SK-N-SH treated with all-trans-retinoic acid at 6 μM for 48 hours (cell line): ENCODE measurements at regions not wholly inside any gene's neighbourhood (a gene's known extent, or its start where the extent isn't known, plus 50 kb on each side); places are given as distances from the start of the nearest gene placed in this dataset.

Source experiments
- ATAC-seq: fragments of 200-7000 bp; cut with Tn5 transposase; 3 replicates; pipeline ENCODE4 v1.9.1; 2020; ENCODE audit warnings: mild to moderate bottlenecking, moderate library complexity
- ARNTL ChIP-seq: fragments of 450-650 bp; formaldehyde crosslinking; IDR thresholded peaks from 2 replicates; pipeline ENCODE4 v1.5.0; 2020; ENCODE audit warnings: low read depth, mild to moderate bottlenecking, moderate library complexity, borderline replicate concordance
- BACH2 ChIP-seq: fragments of 250-450 bp; sonication (Bioruptor Pico); IDR thresholded peaks from 2 replicates; pipeline ENCODE4 v1.9.0; 2021; ENCODE audit warnings: mild to moderate bottlenecking, borderline replicate concordance
- CREB5 ChIP-seq: fragments of 250-450 bp; sonication (Bioruptor Pico); IDR thresholded peaks from 2 replicates; pipeline ENCODE4 v1.5.1; 2020; ENCODE audit warnings: low read depth, mild to moderate bottlenecking, moderate library complexity
- CSDC2 ChIP-seq: fragments of 250-450 bp; sonication (Bioruptor Pico); IDR thresholded peaks from 2 replicates; pipeline ENCODE4 v1.5.0; 2020; ENCODE audit warnings: mild to moderate bottlenecking, moderate library complexity
- CSRNP3 ChIP-seq: fragments of 250-450 bp; sonication (Bioruptor Pico); IDR thresholded peaks from 2 replicates; pipeline ENCODE4 v1.5.1; 2021; ENCODE audit warnings: mild to moderate bottlenecking, moderate library complexity
- ESRRG ChIP-seq: fragments of 250-450 bp; sonication (Bioruptor Pico); IDR thresholded peaks from 2 replicates; pipeline ENCODE4 v1.6.1; 2021; ENCODE audit warnings: mild to moderate bottlenecking
- ISL1 ChIP-seq: fragments of 250-450 bp; sonication (Bioruptor Pico); IDR thresholded peaks from 2 replicates; pipeline ENCODE4 v2.1.2; 2022; ENCODE audit warnings: mild to moderate bottlenecking, moderate library complexity
- OSR1 ChIP-seq: fragments of 250-450 bp; sonication (Bioruptor Pico); IDR thresholded peaks from 2 replicates; pipeline ENCODE4 v1.8.0; 2022; ENCODE audit warnings: moderate library complexity, mild to moderate bottlenecking, inconsistent platforms
- PATZ1 ChIP-seq: fragments of 250-450 bp; sonication (Bioruptor Pico); IDR thresholded peaks from 2 replicates; pipeline ENCODE4 v1.8.0; 2020; ENCODE audit warnings: mild to moderate bottlenecking, moderate library complexity, borderline replicate concordance
- PPARA ChIP-seq: fragments of 250-450 bp; sonication (Bioruptor Pico); IDR thresholded peaks from 2 replicates; pipeline ENCODE4 v1.5.0; 2020; ENCODE audit warnings: mild to moderate bottlenecking, borderline replicate concordance
- SNAI2 ChIP-seq: fragments of 250-450 bp; sonication (Bioruptor Pico); IDR thresholded peaks from 2 replicates; pipeline ENCODE4 v1.5.0; 2020; ENCODE audit warnings: mild to moderate bottlenecking, moderate library complexity
- TCF4 ChIP-seq: fragments of 250-450 bp; sonication (Bioruptor Pico); IDR thresholded peaks from 2 replicates; pipeline ENCODE4 v1.8.0; 2021; ENCODE audit warnings: mild to moderate bottlenecking, moderate library complexity, borderline replicate concordance
- TOX ChIP-seq: fragments of 250-450 bp; sonication (Bioruptor Pico); IDR thresholded peaks from 2 replicates; pipeline ENCODE4 v1.8.0; 2021; ENCODE audit warnings: mild to moderate bottlenecking, moderate library complexity, borderline replicate concordance
- TSHZ2 ChIP-seq: fragments of 250-450 bp; sonication (Bioruptor Pico); IDR thresholded peaks from 2 replicates; pipeline ENCODE4 v1.5.0; 2020; ENCODE audit warnings: mild to moderate bottlenecking, moderate library complexity
- ZC3H10 ChIP-seq: fragments of 250-450 bp; sonication (Bioruptor Pico); IDR thresholded peaks from 2 replicates; pipeline ENCODE4 v1.5.1; 2021; ENCODE audit warnings: mild to moderate bottlenecking, moderate library complexity
- ZFP3 ChIP-seq: fragments of 250-450 bp; sonication (Bioruptor Pico); IDR thresholded peaks from 2 replicates; pipeline ENCODE4 v1.5.0; 2020; ENCODE audit warnings: mild to moderate bottlenecking, moderate library complexity
- ZFP30 ChIP-seq: fragments of 450-650 bp; formaldehyde crosslinking; IDR thresholded peaks from 2 replicates; pipeline ENCODE4 v1.5.0; 2022; ENCODE audit warnings: mild to moderate bottlenecking, moderate library complexity
- ZNF565 ChIP-seq: fragments of 450-650 bp; formaldehyde crosslinking; conservative IDR thresholded peaks from 2 replicates; pipeline ENCODE4 v1.5.0; 2020; ENCODE audit warnings: low read depth, mild to moderate bottlenecking, moderate library complexity
- ZNF70 ChIP-seq: fragments of 450-650 bp; formaldehyde crosslinking; IDR thresholded peaks from 2 replicates; pipeline ENCODE4 v1.5.0; 2020; ENCODE audit warnings: mild to moderate bottlenecking, moderate library complexity
- TF ChIP-seq, protein P1 (sequence below): fragments of 250-450 bp; sonication (Bioruptor Pico); IDR thresholded peaks from 2 replicates; pipeline ENCODE4 v1.8.0; 2021; ENCODE audit warnings: low read depth, mild to moderate bottlenecking, moderate library complexity, borderline replicate concordance

GRCh38 chr11:112762707-112763090 is 198.5 kb upstream of the NCAM1 start:
- ATAC-seq, result no peak
- TF ChIP-seq ISL1 (CRISPR knock-in tag) (no peak), CREB5 (CRISPR knock-in tag) (no peak), ARNTL (CRISPR knock-in tag) (no peak), BACH2 (no peak), CSRNP3 (CRISPR knock-in tag) (no peak), ESRRG (CRISPR knock-in tag) (no peak), ZNF565 (CRISPR knock-in tag) (no peak)
- TF ChIP-seq, all 23 proteins: peak for 0

DNA sequence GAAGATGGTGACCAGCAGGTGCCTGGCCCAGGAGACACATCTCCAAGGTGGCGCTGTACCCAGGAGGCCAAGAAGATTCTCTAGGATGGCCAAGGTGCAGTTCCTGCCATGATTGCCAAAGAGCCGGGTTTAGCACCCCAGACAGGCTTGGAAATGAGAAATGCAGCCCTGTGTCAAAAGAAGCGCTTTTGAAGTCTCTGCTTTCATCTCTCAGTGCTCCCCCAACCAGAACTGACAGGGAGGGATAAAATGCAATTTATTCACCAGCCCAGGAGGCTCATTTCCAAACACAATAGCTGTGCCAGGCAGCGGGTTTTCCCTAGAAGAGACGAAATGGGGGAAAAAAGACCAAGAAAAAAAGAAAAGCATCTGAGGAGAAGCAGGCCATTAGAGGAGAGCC is 195.9 kb upstream of the NCAM1 start:
- TF ChIP-seq CSDC2, result no peak
- no peak for TF ChIP-seq ARNTL (CRISPR knock-in tag)
- no peak for TF ChIP-seq TSHZ2 (CRISPR knock-in tag)
- TF ChIP-seq ZNF70 (CRISPR knock-in tag), result no peak
- TF ChIP-seq CREB5 (CRISPR knock-in tag), result no peak
- TF ChIP-seq PATZ1 (CRISPR knock-in tag), result no peak
- TF ChIP-seq, protein P1, sequence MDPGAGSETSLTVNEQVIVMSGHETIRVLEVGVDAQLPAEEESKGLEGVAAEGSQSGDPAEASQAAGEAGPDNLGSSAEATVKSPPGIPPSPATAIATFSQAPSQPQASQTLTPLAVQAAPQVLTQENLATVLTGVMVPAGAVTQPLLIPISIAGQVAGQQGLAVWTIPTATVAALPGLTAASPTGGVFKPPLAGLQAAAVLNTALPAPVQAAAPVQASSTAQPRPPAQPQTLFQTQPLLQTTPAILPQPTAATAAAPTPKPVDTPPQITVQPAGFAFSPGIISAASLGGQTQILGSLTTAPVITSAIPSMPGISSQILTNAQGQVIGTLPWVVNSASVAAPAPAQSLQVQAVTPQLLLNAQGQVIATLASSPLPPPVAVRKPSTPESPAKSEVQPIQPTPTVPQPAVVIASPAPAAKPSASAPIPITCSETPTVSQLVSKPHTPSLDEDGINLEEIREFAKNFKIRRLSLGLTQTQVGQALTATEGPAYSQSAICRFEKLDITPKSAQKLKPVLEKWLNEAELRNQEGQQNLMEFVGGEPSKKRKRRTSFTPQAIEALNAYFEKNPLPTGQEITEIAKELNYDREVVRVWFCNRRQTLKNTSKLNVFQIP (CRISPR knock-in tag), result no peak
- TF ChIP-seq TOX (CRISPR knock-in tag), result no peak
- no peak for TF ChIP-seq ZFP30 (CRISPR knock-in tag)
- TF ChIP-seq OSR1 (CRISPR knock-in tag), result no peak
- ATAC-seq, result no peak

- TF ChIP-seq CREB5 (CRISPR knock-in tag), result no peak
- no peak for TF ChIP-seq ZC3H10 (CRISPR knock-in tag)
- no peak for TF ChIP-seq TCF4 (CRISPR knock-in tag)
- no peak for TF ChIP-seq PPARA (CRISPR knock-in tag)
- TF ChIP-seq, protein P1 (CRISPR knock-in tag), result no peak
- TF ChIP-seq ZFP3, result no peak
- TF ChIP-seq ISL1 (CRISPR knock-in tag), result no peak
- TF ChIP-seq ZNF565 (CRISPR knock-in tag), result no peak
- no peak for TF ChIP-seq CSRNP3 (CRISPR knock-in tag)
- TF ChIP-seq ARNTL (CRISPR knock-in tag), result no peak
- TF ChIP-seq SNAI2 (CRISPR knock-in tag), result no peak
- TF ChIP-seq CSDC2, result no peak
- ATAC-seq, result no peak
These were observed 192.1 kb upstream of the NCAM1 start for GRCh38 chr11:112769170-112769569.
